Activated CD8-positive, alpha-beta T cell treated with anti-CD3 and anti-CD28 coated beads for 36 hours (primary cell): ENCODE measurements at regions not wholly inside any gene's neighbourhood (a gene's known extent, or its start where the extent isn't known, plus 50 kb on each side); places are given as distances from the start of the nearest gene placed in this dataset.

Experiments
- ATAC-seq: fragments of 200-7000 bp; cut with Tn5 transposase; one replicate; pipeline ENCODE4 v1.10.0; 2021; ENCODE audit warnings: mild to moderate bottlenecking, moderate library complexity
- CTCF ChIA-PET: fragments of 350-600 bp; sonication (Branson Sonifier 250); formaldehyde crosslinking; loops from one replicate; lab custom pipeline; 2021; ENCODE audit warnings: antibody characterized with exemption; lab: Charles Lee
- POLR2A ChIA-PET: fragments of 350-600 bp; sonication (Branson Sonifier 250); formaldehyde crosslinking; loops from one replicate; lab custom pipeline; 2021; ENCODE audit warnings: antibody characterized with exemption; lab: Charles Lee
- DNase-seq: peaks from one replicate; pipeline ENCODE4 v3.0.0-alpha.2; 2020
- H3K27ac Mint-ChIP-seq: one replicate; pipeline ENCODE4 v1.8.0; 2021; ENCODE audit warnings: mild to moderate bottlenecking, mixed read lengths
- H3K27me3 Mint-ChIP-seq: one replicate; pipeline ENCODE4 v1.8.0; 2021; ENCODE audit warnings: mixed read lengths
- H3K36me3 Mint-ChIP-seq: one replicate; pipeline ENCODE4 v1.8.0; 2021; ENCODE audit warnings: low read depth, mixed read lengths
- H3K4me1 Mint-ChIP-seq: one replicate; pipeline ENCODE4 v1.8.0; 2021; ENCODE audit warnings: low read depth, mixed read lengths
- H3K4me3 Mint-ChIP-seq: one replicate; pipeline ENCODE4 v1.8.0; 2021; ENCODE audit warnings: mild to moderate bottlenecking, moderate library complexity, mixed read lengths
- H3K9me3 Mint-ChIP-seq: one replicate; pipeline ENCODE4 v1.8.0; 2021; ENCODE audit warnings: mixed read lengths
- CTCF ChIP-seq: fragments of 200-600 bp; IDR thresholded peaks from one replicate; pipeline ENCODE4 v1.8.0; 2022; ENCODE audit warnings: antibody characterized with exemption, mild to moderate bottlenecking
- intact Hi-C: fragments of 100-400 bp; cut with micrococcal nuclease; formaldehyde crosslinking; loops from one replicate; pipeline ENCODE4 v1.10.0; 2022

GRCh38 chr1:232568906-232569553 is 60.9 kb downstream of the SIPA1L2 start:
- no peak for TF ChIP-seq CTCF
- no peak for DNase-seq
- Mint-ChIP-seq H3K27me3 (no peaks in the 10 kb centered on the region), H3K9me3 (no peaks in the 10 kb centered on the region), H3K36me3 (no peaks in the 10 kb centered on the region), H3K4me3 (no peak overlapping the region), H3K27ac (no peak overlapping the region), H3K4me1 (peaks cover 4% of the 10 kb centered on the region)
- intact Hi-C loops, result no loop called here
- ChIA-PET CTCF (no interaction called here), POLR2A (no interaction called here)
- ATAC-seq, result no peak

- ChIA-PET POLR2A (no interaction called here), CTCF (interaction anchor here (1.3 kb wide), 1 partner anchor 12 kb away, joined by 3 read pairs; no protein-coding TSS in a partner anchor)
- no peak overlapping the region for H3K27ac Mint-ChIP-seq
- ATAC-seq, result no peak
- no peak for DNase-seq
- H3K9me3 Mint-ChIP-seq, result no peaks in the 10 kb centered on the region
- H3K36me3 Mint-ChIP-seq, result no peaks in the 10 kb centered on the region
- no peak for TF ChIP-seq CTCF
- no peak overlapping the region for H3K4me3 Mint-ChIP-seq
- intact Hi-C loops, result no loop called here
- peaks cover 4% of the 10 kb centered on the region for H3K4me1 Mint-ChIP-seq
- H3K27me3 Mint-ChIP-seq, result no peaks in the 10 kb centered on the region
Measured at GRCh38 chr1:232568331-232568852, 61.5 kb downstream of the SIPA1L2 start.

GRCh38 chr1:232566093-232566492 is 63.8 kb downstream of the SIPA1L2 start:
- ChIA-PET POLR2A (no interaction called here), CTCF (no interaction called here)
- no peaks in the 10 kb centered on the region for H3K36me3 Mint-ChIP-seq
- ATAC-seq (no peak), DNase-seq (no peak)
- no peaks in the 10 kb centered on the region for H3K27me3 Mint-ChIP-seq
- H3K4me1 Mint-ChIP-seq, result peaks cover 4% of the 10 kb centered on the region
- H3K9me3 Mint-ChIP-seq, result no peaks in the 10 kb centered on the region
- H3K4me3 Mint-ChIP-seq, result no peak overlapping the region
- no peak for TF ChIP-seq CTCF
- H3K27ac Mint-ChIP-seq, result no peak overlapping the region
- intact Hi-C loops, result no loop called here

GRCh38 chr1:232562855-232563510 is 67.0 kb downstream of the SIPA1L2 start:
- ChIA-PET POLR2A (no interaction called here), CTCF (no interaction called here)
- no peak overlapping the region for H3K4me3 Mint-ChIP-seq
- no peaks in the 10 kb centered on the region for H3K36me3 Mint-ChIP-seq
- DNase-seq, result no peak
- no peak overlapping the region for H3K27ac Mint-ChIP-seq
- H3K4me1 Mint-ChIP-seq, result peaks cover 4% of the 10 kb centered on the region
- intact Hi-C loops, result no loop called here
- TF ChIP-seq CTCF, result no peak
- H3K9me3 Mint-ChIP-seq, result no peaks in the 10 kb centered on the region
- ATAC-seq, result no peak
- H3K27me3 Mint-ChIP-seq, result no peaks in the 10 kb centered on the region

GRCh38 chr1:232561381-232561780 is 68.6 kb downstream of the SIPA1L2 start:
- Mint-ChIP-seq H3K4me1 (peaks cover 10% of the 10 kb centered on the region), H3K27ac (no peak overlapping the region), H3K36me3 (no peaks in the 10 kb centered on the region), H3K27me3 (no peaks in the 10 kb centered on the region), H3K4me3 (no peak overlapping the region), H3K9me3 (no peaks in the 10 kb centered on the region)
- POLR2A ChIA-PET, result no interaction called here
- CTCF ChIA-PET, result no interaction called here
- intact Hi-C loops, result no loop called here
- ATAC-seq, result no peak
- TF ChIP-seq CTCF, result no peak
- DNase-seq, result no peak
